H9 (cell line): ENCODE measurements at regions not wholly inside any gene's neighbourhood (a gene's known extent, or its start where the extent isn't known, plus 50 kb on each side); places are given as distances from the start of the nearest gene placed in this dataset.

Source experiments
- DNase-seq: peaks from one replicate; pipeline ENCODE4 v3.0.0-alpha.2; 2017
- H2AFZ ChIP-seq: one replicate; pipeline ENCODE4 v1.6.1; 2013; ENCODE audit warnings: mild to moderate bottlenecking, low read length, control low read depth, moderate library complexity
- H2AK5ac ChIP-seq: 2 replicates; pipeline ENCODE4 v1.6.1; 2013; ENCODE audit warnings: low read length, control low read depth, mixed read lengths; ENCODE audit not compliant: insufficient read length
- H2BK120ac ChIP-seq: one replicate; pipeline ENCODE4 v1.6.1; 2013; ENCODE audit warnings: low read depth, mild to moderate bottlenecking, low read length, control low read depth, inconsistent platforms; ENCODE audit not compliant: poor library complexity, severe bottlenecking
- H2BK12ac ChIP-seq: 2 replicates; pipeline ENCODE4 v1.6.1; 2013; ENCODE audit warnings: low read length, control low read depth, mixed read lengths, low read depth; ENCODE audit not compliant: insufficient read length
- H2BK15ac ChIP-seq: 2 replicates; pipeline ENCODE4 v1.6.1; 2013; ENCODE audit warnings: low read depth, low read length, control low read depth
- H2BK20ac ChIP-seq: one replicate; pipeline ENCODE4 v1.6.1; 2013; ENCODE audit warnings: low read depth, mild to moderate bottlenecking, low read length, control low read depth, inconsistent platforms; ENCODE audit not compliant: poor library complexity, severe bottlenecking
- H2BK5ac ChIP-seq: 2 replicates; pipeline ENCODE4 v1.6.1; 2013; ENCODE audit warnings: low read length, control low read depth, mixed read lengths; ENCODE audit not compliant: insufficient read length
- H3K14ac ChIP-seq: 2 replicates; pipeline ENCODE4 v1.6.1; 2013; ENCODE audit warnings: low read length, control low read depth; ENCODE audit not compliant: insufficient read depth
- H3K18ac ChIP-seq: 2 replicates; pipeline ENCODE4 v1.6.1; 2013; ENCODE audit warnings: low read depth, mild to moderate bottlenecking, mixed read lengths, low read length, control low read depth; ENCODE audit not compliant: insufficient read length
- H3K23ac ChIP-seq: 2 replicates; pipeline ENCODE4 v1.6.1; 2013; ENCODE audit warnings: low read length, control low read depth, mixed read lengths, low read depth; ENCODE audit not compliant: insufficient read length
- H3K23me2 ChIP-seq: 2 replicates; pipeline ENCODE4 v1.6.1; 2013; ENCODE audit warnings: low read depth, mild to moderate bottlenecking, mixed read lengths, low read length, control low read depth; ENCODE audit not compliant: insufficient read length, poor library complexity, severe bottlenecking
- H3K27ac ChIP-seq: 2 replicates; pipeline ENCODE4 v1.5.1; 2013; ENCODE audit warnings: low read length, control low read depth, mixed read lengths, low read depth; ENCODE audit not compliant: insufficient read length
- H3K27me3 ChIP-seq: 2 replicates; pipeline ENCODE4 v1.6.1; 2013; ENCODE audit warnings: low read length, control low read depth, inconsistent platforms; ENCODE audit not compliant: insufficient read depth
- H3K4ac ChIP-seq: 2 replicates; pipeline ENCODE4 v1.6.1; 2013; ENCODE audit warnings: low read depth, mild to moderate bottlenecking, control low read depth, inconsistent platforms, low read length, moderate library complexity
- H3K4me1 ChIP-seq: 2 replicates; pipeline ENCODE4 v1.6.1; 2013; ENCODE audit warnings: low read length, control low read depth, inconsistent platforms; ENCODE audit not compliant: insufficient read depth
- H3K4me2 ChIP-seq: 2 replicates; pipeline ENCODE4 v1.6.1; 2013; ENCODE audit warnings: low read length, control low read depth, mixed read lengths; ENCODE audit not compliant: insufficient read length, insufficient read depth
- H3K56ac ChIP-seq: 2 replicates; pipeline ENCODE4 v1.6.1; 2013; ENCODE audit warnings: low read depth, mild to moderate bottlenecking, mixed read lengths, low read length, control low read depth; ENCODE audit not compliant: insufficient read length
- H3K79me1 ChIP-seq: 2 replicates; pipeline ENCODE4 v1.6.1; 2013; ENCODE audit warnings: low read depth, mild to moderate bottlenecking, moderate library complexity, low read length, control low read depth, inconsistent platforms; ENCODE audit not compliant: insufficient read depth, poor library complexity, severe bottlenecking
- H3K79me2 ChIP-seq: 2 replicates; pipeline ENCODE4 v1.6.1; 2013; ENCODE audit warnings: low read length, control low read depth, inconsistent platforms; ENCODE audit not compliant: insufficient read depth
- H3K9ac ChIP-seq: 2 replicates; pipeline ENCODE4 v1.6.1; 2013; ENCODE audit warnings: low read length, control low read depth, mixed read lengths; ENCODE audit not compliant: insufficient read length; ENCODE audit errors: extremely low read depth
- H3K9me3 ChIP-seq: one replicate; pipeline ENCODE4 v1.6.1; 2013; ENCODE audit warnings: low read depth, low read length, inconsistent platforms; ENCODE audit not compliant: control insufficient read depth
- H3T11ph ChIP-seq: one replicate; pipeline ENCODE4 v1.6.1; 2013; ENCODE audit warnings: mild to moderate bottlenecking, low read length, control low read depth, inconsistent platforms
- H4K20me1 ChIP-seq: one replicate; pipeline ENCODE4 v1.6.1; 2013; ENCODE audit not compliant: control insufficient read depth, insufficient read length, insufficient read depth
- H4K5ac ChIP-seq: 2 replicates; pipeline ENCODE4 v1.6.1; 2013; ENCODE audit warnings: low read depth, mild to moderate bottlenecking, mixed read lengths, low read length, control low read depth; ENCODE audit not compliant: insufficient read length
- H4K8ac ChIP-seq: replicated peaks from 2 replicates; pipeline ENCODE4 v1.6.1; 2013; ENCODE audit warnings: low read length, control low read depth, mixed read lengths, low read depth; ENCODE audit not compliant: insufficient read length
- H4K91ac ChIP-seq: 2 replicates; pipeline ENCODE4 v1.6.1; 2013; ENCODE audit warnings: low read depth, mild to moderate bottlenecking, moderate library complexity, mixed read lengths, low read length, control low read depth; ENCODE audit not compliant: insufficient read length
- H3K27ac Mint-ChIP-seq, 3 experiments: 2 replicates in 2 of 3; 3 replicates in 1 of 3; pipeline ENCODE4 v1.8.0; 2020 to 2021; ENCODE audit warnings: mixed read lengths in 3 of 3, mild to moderate bottlenecking in 1 of 3, moderate library complexity in 1 of 3
- H3K27me3 Mint-ChIP-seq: 2 replicates; pipeline ENCODE4 v1.8.0; 2021; ENCODE audit warnings: low read depth, mild to moderate bottlenecking, moderate library complexity, mixed read lengths
- H3K36me3 Mint-ChIP-seq, 3 experiments: 2 replicates in 2 of 3; 3 replicates in 1 of 3; pipeline ENCODE4 v1.8.0; 2020 to 2021; ENCODE audit warnings: low read depth in 3 of 3, mixed read lengths in 3 of 3; ENCODE audit not compliant: insufficient read depth in 1 of 3
- H3K4me1 Mint-ChIP-seq, 2 experiments: 2 replicates each; pipeline ENCODE4 v1.8.0; 2020; ENCODE audit warnings: mixed read lengths in 2 of 2
- H3K4me3 Mint-ChIP-seq, 2 experiments: 2 replicates in 1 of 2; 3 replicates in 1 of 2; pipeline ENCODE4 v1.8.0; 2020 to 2021; ENCODE audit warnings: mild to moderate bottlenecking in 2 of 2, mixed read lengths in 2 of 2, moderate library complexity in 1 of 2
- H3K9me3 Mint-ChIP-seq, 2 experiments: 2 replicates in 1 of 2; 3 replicates in 1 of 2; pipeline ENCODE4 v1.8.0; 2020; ENCODE audit warnings: mild to moderate bottlenecking in 2 of 2, mixed read lengths in 2 of 2, moderate library complexity in 1 of 2
- WGBS: extraction: QIAGEN DNeasy Blood & Tissue Kit; methylation state at CpG from one replicate; pipeline ENCODE4 v1.1.7; 2013; ENCODE audit warnings: missing lambda C conversion rate, low lambda C conversion rate, mixed read lengths; ENCODE audit not compliant: insufficient read length; ENCODE audit errors: extremely low coverage; 5-methylcytosine and 5-hydroxymethylcytosine counted together
- TF ChIP-seq, protein P1 (sequence below): fragments of 200-600 bp; sonication (generic); conservative IDR thresholded peaks from 3 replicates; pipeline ENCODE4 v1.8.0; 2021; ENCODE audit warnings: antibody characterized with exemption, mild to moderate bottlenecking

DNA sequence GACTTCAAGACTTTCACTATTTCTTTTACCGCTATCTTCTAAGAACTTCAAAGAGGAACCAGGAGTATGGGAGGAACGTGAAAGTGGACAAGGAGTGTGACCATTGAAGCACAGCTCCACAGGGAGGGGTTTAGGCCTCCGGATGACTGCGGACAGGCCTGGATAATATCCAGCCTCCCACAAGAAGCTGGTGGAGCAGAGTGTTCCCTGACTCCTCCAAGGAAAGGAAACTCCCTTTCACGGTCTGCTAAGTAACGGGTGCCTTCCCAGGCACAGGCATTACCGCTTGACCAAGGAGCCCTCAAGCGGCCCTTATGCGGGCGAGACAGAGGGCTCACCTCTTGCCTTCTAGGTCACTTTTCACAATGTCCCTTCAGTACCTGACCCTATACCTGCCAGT lies 267.0 kb downstream of the RPL10L start:
- Histone ChIP-seq H2BK120ac (no peak overlapping the region), H4K91ac (no peak overlapping the region), H3K9me3 (no peaks in the 10 kb centered on the region), H2BK12ac (no peak overlapping the region), H3K23ac (no peak overlapping the region), H4K8ac (no peak overlapping the region), H3K79me1 (no peaks in the 10 kb centered on the region), H3K79me2 (no peaks in the 10 kb centered on the region), H3K14ac (no peak overlapping the region), H2AK5ac (no peak overlapping the region), H3K23me2 (no peaks in the 10 kb centered on the region), H3K56ac (no peak overlapping the region), H2BK5ac (no peak overlapping the region), H3T11ph (no peak overlapping the region), H4K20me1 (no peaks in the 10 kb centered on the region), H3K4me2 (no peak overlapping the region), H3K4me1 (no peaks in the 10 kb centered on the region; the same call in 1 of the 2 replicates), H4K5ac (no peak overlapping the region), H3K4ac (no peak overlapping the region), H3K27ac (no peak overlapping the region), H3K9ac (no peak overlapping the region), H3K27me3 (no peaks in the 10 kb centered on the region), H2BK20ac (no peak overlapping the region), H2AFZ (no peak overlapping the region), H2BK15ac (no peak overlapping the region), H3K18ac (no peak overlapping the region)
- WGBS: no CpG with 5 or more reads among the region's 10 CpGs
- Mint-ChIP-seq H3K27me3 (no peaks in the 10 kb centered on the region), H3K4me1 (peaks cover 12 to 17% of the 10 kb centered on the region in 2 experiments), H3K27ac (no peak overlapping the region), H3K9me3 (peaks cover 0 to 2% of the 10 kb centered on the region in 2 experiments; a peak in 2 of 5 replicates), H3K36me3 (no peaks in the 10 kb centered on the region; a peak in 1 of 7 replicates), H3K4me3 (no peak overlapping the region)
- TF ChIP-seq, protein P1, sequence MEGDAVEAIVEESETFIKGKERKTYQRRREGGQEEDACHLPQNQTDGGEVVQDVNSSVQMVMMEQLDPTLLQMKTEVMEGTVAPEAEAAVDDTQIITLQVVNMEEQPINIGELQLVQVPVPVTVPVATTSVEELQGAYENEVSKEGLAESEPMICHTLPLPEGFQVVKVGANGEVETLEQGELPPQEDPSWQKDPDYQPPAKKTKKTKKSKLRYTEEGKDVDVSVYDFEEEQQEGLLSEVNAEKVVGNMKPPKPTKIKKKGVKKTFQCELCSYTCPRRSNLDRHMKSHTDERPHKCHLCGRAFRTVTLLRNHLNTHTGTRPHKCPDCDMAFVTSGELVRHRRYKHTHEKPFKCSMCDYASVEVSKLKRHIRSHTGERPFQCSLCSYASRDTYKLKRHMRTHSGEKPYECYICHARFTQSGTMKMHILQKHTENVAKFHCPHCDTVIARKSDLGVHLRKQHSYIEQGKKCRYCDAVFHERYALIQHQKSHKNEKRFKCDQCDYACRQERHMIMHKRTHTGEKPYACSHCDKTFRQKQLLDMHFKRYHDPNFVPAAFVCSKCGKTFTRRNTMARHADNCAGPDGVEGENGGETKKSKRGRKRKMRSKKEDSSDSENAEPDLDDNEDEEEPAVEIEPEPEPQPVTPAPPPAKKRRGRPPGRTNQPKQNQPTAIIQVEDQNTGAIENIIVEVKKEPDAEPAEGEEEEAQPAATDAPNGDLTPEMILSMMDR: no peak
- DNase-seq: no peak
